ENCODE measurements at regions not wholly inside any gene's neighbourhood (a gene's known extent, or its start where the extent isn't known, plus 50 kb on each side); places are given as distances from the start of the nearest gene placed in this dataset.

GRCh38 chr16:65679785-65680184, 557.9 kb upstream of the CDH11 start:
- no peak for TF ChIP-seq EZH2 (IDR thresholded peaks at IDR 0.05)
- no peak for TF ChIP-seq POLR2AphosphoS5 (IDR thresholded peaks at IDR 0.05; ENCODE audit: borderline replicate concordance, low read depth, low read length)
- no peak for TF ChIP-seq FOXP2 (optimal IDR thresholded peaks at IDR 0.05; ENCODE audit: control extremely low read depth, extremely low read length, insufficient read depth)
